GM12865 (cell line): ENCODE measurements at regions not wholly inside any gene's neighbourhood (a gene's known extent, or its start where the extent isn't known, plus 50 kb on each side); places are given as distances from the start of the nearest gene placed in this dataset.

ENCODE experiments used
- DNase-seq: peaks from one replicate; pipeline ENCODE4 v3.0.0; 2010; ENCODE audit warnings: low read depth
- H3K4me3 ChIP-seq: 2 replicates; pipeline ENCODE4 v1.5.1; 2011; ENCODE audit warnings: mild to moderate bottlenecking, low read depth, low read length, control low read depth
- TF ChIP-seq, protein P1 (sequence below): IDR thresholded peaks from 2 replicates; pipeline ENCODE4 v1.5.1; 2011; ENCODE audit warnings: low read length, control low read depth, low read depth, inconsistent platforms; ENCODE audit not compliant: insufficient read depth; ENCODE audit errors: missing control alignments

DNA sequence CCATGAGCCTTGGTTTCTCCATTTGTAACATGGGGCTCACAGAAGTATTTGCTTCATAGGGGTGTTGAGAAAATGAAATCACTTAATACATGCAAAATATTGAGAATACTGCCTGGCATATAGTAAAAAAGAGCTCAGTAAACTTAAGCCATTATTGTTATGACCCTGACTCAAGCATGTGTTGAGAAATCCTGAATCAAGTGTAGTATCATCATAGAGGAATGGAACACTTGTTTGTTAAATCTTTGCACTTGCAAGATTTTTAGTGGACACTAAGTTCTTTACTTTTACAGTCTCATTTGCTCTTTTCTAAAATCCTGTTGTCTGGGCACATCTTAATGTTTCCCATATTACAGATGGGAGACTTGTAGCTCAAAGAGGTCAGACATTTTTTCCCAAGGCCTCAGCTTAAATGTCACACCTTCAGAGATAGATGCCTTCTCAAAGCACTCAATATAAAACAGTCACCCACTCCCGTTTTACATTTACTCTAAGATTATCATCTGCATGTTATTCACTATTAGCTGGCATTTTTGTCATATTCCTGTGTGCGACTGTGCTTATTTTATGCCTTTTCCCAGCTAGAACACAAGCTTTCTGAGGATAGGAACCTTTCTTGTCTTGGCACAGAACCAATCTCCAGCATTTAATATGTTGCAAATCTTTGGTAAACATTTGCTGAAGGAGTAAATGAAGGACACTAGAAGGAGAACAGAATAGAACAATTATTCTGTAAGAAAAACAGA, 250.0 kb upstream of the TNC start:
- no peak overlapping the region for H3K4me3 ChIP-seq
- DNase-seq, result no peak
- TF ChIP-seq, protein P1, sequence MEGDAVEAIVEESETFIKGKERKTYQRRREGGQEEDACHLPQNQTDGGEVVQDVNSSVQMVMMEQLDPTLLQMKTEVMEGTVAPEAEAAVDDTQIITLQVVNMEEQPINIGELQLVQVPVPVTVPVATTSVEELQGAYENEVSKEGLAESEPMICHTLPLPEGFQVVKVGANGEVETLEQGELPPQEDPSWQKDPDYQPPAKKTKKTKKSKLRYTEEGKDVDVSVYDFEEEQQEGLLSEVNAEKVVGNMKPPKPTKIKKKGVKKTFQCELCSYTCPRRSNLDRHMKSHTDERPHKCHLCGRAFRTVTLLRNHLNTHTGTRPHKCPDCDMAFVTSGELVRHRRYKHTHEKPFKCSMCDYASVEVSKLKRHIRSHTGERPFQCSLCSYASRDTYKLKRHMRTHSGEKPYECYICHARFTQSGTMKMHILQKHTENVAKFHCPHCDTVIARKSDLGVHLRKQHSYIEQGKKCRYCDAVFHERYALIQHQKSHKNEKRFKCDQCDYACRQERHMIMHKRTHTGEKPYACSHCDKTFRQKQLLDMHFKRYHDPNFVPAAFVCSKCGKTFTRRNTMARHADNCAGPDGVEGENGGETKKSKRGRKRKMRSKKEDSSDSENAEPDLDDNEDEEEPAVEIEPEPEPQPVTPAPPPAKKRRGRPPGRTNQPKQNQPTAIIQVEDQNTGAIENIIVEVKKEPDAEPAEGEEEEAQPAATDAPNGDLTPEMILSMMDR, result no peak

DNA sequence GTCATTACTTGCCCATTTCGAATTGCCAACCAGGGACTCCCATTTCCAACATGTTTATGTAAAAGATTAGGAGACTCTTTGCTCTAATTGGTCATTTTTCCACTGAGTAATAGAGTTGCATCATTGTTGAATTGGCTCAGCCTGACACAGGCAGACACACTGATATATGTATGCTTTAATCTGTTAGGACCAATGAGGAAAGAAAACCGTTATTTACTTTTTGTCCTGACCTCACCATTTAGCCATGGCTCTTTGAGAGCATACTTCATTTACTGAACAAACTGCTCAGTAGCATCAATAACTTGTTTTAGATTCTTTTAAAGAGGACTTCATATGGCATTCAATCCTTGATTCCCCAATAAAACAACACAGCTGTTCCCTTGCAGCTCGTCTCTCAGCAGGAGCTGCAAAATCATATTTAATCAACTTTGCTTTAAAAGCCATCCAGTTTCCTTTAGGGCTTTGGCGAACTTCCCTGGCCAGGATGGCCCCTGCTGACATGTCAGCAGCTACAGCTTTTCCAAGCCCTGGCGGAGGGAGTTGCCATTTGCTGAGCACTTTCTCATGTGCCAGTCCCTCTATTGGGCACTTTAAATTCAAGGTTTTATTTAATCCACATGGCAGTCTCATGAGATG, 251.5 kb upstream of the TNC start:
- DNase-seq, result no peak
- H3K4me3 ChIP-seq, result no peak overlapping the region
- TF ChIP-seq, protein P1, result no peak

DNA sequence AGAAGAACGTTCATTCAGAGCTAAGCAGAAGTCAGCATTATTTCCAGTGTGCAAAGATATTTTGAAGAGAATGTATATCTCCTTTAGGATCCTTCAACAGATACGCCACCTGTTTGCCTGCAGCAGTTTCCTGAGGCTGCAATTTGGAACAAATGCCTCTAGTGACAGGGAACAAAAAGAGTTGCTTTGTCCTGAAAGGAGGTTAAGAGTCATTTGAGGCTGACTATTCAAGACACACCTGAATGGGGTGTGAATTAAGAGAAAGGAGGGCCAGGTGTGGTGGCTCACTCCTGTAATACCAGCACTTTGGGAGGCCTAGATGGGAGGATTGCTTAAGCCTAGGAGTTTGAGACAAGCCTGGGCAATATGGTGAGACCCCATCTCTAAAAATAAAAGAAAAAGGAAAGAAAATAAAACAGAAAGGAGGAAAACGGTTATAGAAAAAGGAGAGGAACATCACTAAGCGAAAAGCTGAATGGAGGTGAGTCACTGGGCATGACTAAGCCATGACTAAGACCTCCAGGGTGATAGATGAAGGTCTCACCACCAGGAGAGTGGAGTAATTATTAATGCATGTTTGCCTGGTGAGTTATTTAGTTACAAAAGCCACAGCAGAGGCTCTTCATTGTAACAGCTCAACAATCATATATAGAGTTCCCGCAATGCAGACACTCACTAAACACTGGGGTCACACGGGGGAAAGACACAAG, 255.2 kb upstream of the TNC start:
- H3K4me3 ChIP-seq, result no peak overlapping the region
- TF ChIP-seq, protein P1, result no peak
- no peak for DNase-seq

DNA sequence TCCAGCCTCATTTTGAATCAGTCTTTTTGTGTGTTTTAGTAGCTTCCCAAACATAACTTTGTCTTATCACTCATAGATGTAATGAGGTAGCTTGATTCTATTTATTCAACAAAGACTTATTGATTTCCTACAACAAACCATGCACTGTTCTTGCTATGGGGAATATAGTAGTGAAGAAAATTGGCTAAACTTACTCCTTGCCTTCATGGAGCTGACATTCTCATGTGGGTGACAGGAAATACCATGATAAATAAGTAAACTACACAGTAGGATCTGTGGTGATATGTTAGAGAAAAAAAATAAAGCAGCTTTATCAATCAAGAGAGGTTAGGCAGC, 255.7 kb upstream of the TNC start:
- no peak overlapping the region for H3K4me3 ChIP-seq
- TF ChIP-seq, protein P1, result no peak
- DNase-seq, result no peak

DNA sequence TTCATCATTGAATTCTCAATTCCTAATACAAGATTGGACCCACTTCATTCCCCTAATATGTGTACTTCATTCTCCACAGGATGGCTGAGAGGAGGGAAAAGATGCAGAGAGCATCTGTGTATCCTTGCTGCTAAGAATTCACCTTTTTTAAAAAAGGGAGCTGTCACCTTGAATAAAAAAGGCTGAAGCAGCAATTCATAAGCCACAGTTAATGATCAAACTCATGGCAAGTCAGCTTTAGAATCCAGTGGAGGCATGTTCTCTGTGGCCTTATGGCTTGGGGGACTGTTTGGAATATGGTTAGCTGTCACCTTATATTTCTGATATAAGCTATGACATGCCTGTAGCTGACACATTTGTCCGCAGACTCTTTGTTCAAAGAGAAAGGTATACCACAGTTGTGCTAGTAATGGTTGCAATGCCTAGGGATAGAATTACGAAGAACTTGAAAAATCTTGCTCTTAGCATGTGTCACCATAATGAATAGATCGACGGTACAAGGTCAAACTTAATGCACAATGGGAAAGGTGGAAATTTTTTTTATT, 256.8 kb upstream of the TNC start:
- DNase-seq, result no peak
- TF ChIP-seq, protein P1, result no peak
- no peak overlapping the region for H3K4me3 ChIP-seq

DNA sequence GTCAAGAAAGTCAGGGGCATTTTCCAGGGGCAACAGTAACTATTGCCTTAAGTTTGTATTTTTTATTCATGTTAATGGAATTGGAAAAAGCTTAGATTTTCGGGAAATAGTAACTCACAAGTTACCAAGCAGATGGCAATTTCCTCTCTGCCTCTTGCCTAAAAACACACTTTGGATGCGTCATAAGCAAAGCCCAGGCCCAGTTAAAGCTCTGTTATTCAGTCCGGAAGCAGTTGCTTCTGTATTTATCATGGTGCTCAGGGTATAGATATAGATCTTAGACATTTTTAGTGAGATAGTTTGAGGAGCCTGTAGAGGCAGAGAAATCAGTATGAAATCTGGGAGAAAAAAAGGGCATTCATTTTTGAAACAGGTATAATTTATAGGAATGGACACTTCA, 260.3 kb upstream of the TNC start:
- TF ChIP-seq, protein P1, result no peak
- no peak overlapping the region for H3K4me3 ChIP-seq
- no peak for DNase-seq

DNA sequence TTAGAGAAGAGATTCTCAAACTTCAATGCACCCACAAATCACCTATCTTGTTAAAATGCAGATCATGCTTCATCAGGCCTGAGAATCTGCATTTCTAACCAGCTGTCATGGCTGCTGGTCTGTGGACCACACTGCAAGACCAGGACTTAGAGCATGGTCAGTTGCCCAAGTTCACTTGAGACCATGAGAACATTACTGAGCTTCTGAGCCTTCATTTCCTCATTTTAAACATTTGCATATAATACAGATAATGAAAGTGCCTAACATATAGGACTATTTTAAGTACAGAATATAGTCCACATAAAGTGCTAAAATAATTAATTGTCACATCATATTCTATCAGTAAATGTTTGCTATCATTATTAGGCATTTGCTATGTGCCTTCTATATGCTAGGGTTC, 260.8 kb upstream of the TNC start:
- DNase-seq, result no peak

More for the DNA sequence above, 260.8 kb upstream of the TNC start:
- TF ChIP-seq, protein P1, result no peak
- no peak overlapping the region for H3K4me3 ChIP-seq
